ENCODE measurements at regions not wholly inside any gene's neighbourhood (a gene's known extent, or its start where the extent isn't known, plus 50 kb on each side); places are given as distances from the start of the nearest gene placed in this dataset.

DNA sequence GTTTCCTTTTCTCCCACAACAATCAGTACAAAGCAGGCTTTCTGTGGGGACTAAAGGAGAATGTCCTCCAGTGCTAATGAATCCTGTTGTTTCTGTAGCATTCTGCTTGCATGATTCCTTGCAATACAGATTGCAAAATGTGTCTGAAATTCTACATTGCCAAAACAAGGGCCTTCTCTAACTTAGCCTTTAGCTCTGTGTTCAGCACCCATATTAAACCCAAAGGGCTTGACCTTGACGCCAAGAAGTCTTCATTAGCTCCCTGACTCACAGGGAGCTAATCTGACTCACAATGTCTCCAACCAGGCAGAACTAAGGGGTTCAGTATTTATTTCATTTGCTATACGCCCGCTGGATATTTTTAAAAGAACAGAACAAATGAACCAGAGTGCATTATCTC lies 241.4 kb upstream of the CLNK start:
- TF ChIP-seq, protein P1, sequence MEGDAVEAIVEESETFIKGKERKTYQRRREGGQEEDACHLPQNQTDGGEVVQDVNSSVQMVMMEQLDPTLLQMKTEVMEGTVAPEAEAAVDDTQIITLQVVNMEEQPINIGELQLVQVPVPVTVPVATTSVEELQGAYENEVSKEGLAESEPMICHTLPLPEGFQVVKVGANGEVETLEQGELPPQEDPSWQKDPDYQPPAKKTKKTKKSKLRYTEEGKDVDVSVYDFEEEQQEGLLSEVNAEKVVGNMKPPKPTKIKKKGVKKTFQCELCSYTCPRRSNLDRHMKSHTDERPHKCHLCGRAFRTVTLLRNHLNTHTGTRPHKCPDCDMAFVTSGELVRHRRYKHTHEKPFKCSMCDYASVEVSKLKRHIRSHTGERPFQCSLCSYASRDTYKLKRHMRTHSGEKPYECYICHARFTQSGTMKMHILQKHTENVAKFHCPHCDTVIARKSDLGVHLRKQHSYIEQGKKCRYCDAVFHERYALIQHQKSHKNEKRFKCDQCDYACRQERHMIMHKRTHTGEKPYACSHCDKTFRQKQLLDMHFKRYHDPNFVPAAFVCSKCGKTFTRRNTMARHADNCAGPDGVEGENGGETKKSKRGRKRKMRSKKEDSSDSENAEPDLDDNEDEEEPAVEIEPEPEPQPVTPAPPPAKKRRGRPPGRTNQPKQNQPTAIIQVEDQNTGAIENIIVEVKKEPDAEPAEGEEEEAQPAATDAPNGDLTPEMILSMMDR (IDR thresholded peaks at IDR 0.05), result no peak
- TF ChIP-seq POLR2A (IDR thresholded peaks at IDR 0.05), result no peak

All from adrenal gland (tissue), 5 donors.